Naive thymus-derived CD4-positive, alpha-beta T cell (primary cell): ENCODE measurements at regions not wholly inside any gene's neighbourhood (a gene's known extent, or its start where the extent isn't known, plus 50 kb on each side); places are given as distances from the start of the nearest gene placed in this dataset.

Source experiments
- ATAC-seq: fragments of 150-1000 bp; cut with Tn5 transposase; 2 replicates; pipeline ENCODE4 v1.10.0; 2021; ENCODE audit warnings: mild to moderate bottlenecking, moderate library complexity
- CTCF ChIA-PET: fragments of 350-600 bp; sonication (Branson Sonifier 250); formaldehyde crosslinking; loops from one replicate; lab custom pipeline; 2021; ENCODE audit warnings: antibody characterized with exemption; lab: Charles Lee
- POLR2A ChIA-PET: fragments of 350-600 bp; sonication (Branson Sonifier 250); formaldehyde crosslinking; loops from one replicate; lab custom pipeline; 2021; ENCODE audit warnings: antibody characterized with exemption, inconsistent platforms; lab: Charles Lee
- DNase-seq, 9 donors: peaks; one replicate each; pipeline versions ENCODE4 v3.0.0 to v3.0.0-alpha.2; 2020 to 2022; ENCODE audit warnings: mixed read lengths in 1 of 9
- H3K27ac ChIP-seq: one replicate; pipeline ENCODE4 v1.7.0; 2013; ENCODE audit warnings: mild to moderate bottlenecking, low read depth, low read length, moderate library complexity
- H3K27me3 ChIP-seq, 2 donors: one replicate each; pipeline ENCODE4 v1.7.0; 2013; ENCODE audit warnings: low read length in 2 of 2, mild to moderate bottlenecking in 2 of 2, moderate library complexity in 2 of 2; ENCODE audit not compliant: control insufficient read depth in 2 of 2, insufficient read depth in 2 of 2
- H3K36me3 ChIP-seq, 3 experiments: 1 replicate in 2 of 3; 2 replicates in 1 of 3; pipeline ENCODE4 v1.7.0; 2013; ENCODE audit warnings: low read length in 3 of 3, mild to moderate bottlenecking in 3 of 3, moderate library complexity in 1 of 3; ENCODE audit not compliant: insufficient read depth in 3 of 3, control insufficient read depth in 2 of 3
- H3K4me1 ChIP-seq, 2 donors: one replicate each; pipeline ENCODE4 v1.7.0; 2013; ENCODE audit warnings: low read length in 2 of 2, mild to moderate bottlenecking in 2 of 2, moderate library complexity in 1 of 2; ENCODE audit not compliant: control insufficient read depth in 2 of 2, insufficient read depth in 2 of 2
- H3K4me3 ChIP-seq: 2 replicates; pipeline ENCODE4 v1.7.0; 2013; ENCODE audit warnings: mild to moderate bottlenecking, low read length
- H3K9me3 ChIP-seq, 3 experiments: 1 replicate in 2 of 3; 2 replicates in 1 of 3; pipeline ENCODE4 v1.7.0; 2013; ENCODE audit warnings: low read length in 3 of 3; ENCODE audit not compliant: control insufficient read depth in 2 of 3
- H3K27ac Mint-ChIP-seq, 9 donors: one replicate each; pipeline ENCODE4 v1.8.0; 2020 to 2022; ENCODE audit warnings: mixed read lengths in 9 of 9, mild to moderate bottlenecking in 8 of 9, moderate library complexity in 5 of 9, inconsistent platforms in 2 of 9
- H3K27me3 Mint-ChIP-seq, 5 donors: one replicate each; pipeline ENCODE4 v1.8.0; 2021 to 2022; ENCODE audit warnings: mixed read lengths in 5 of 5, mild to moderate bottlenecking in 1 of 5
- H3K36me3 Mint-ChIP-seq, 5 donors: one replicate each; pipeline ENCODE4 v1.8.0; 2020 to 2022; ENCODE audit warnings: mixed read lengths in 5 of 5, mild to moderate bottlenecking in 3 of 5, inconsistent platforms in 1 of 5
- H3K4me1 Mint-ChIP-seq, 7 donors: one replicate each; pipeline ENCODE4 v1.8.0; 2020 to 2022; ENCODE audit warnings: mixed read lengths in 7 of 7, mild to moderate bottlenecking in 3 of 7, inconsistent platforms in 1 of 7
- H3K4me3 Mint-ChIP-seq, 10 donors: one replicate each; pipeline ENCODE4 v1.8.0; 2020 to 2022; ENCODE audit warnings: mild to moderate bottlenecking in 10 of 10, mixed read lengths in 10 of 10, moderate library complexity in 6 of 10, inconsistent platforms in 2 of 10
- H3K9me3 Mint-ChIP-seq, 11 donors: one replicate each; pipeline ENCODE4 v1.8.0; 2020 to 2022; ENCODE audit warnings: mixed read lengths in 11 of 11, mild to moderate bottlenecking in 4 of 11, inconsistent platforms in 1 of 11, moderate library complexity in 1 of 11
- intact Hi-C, 2 donors: fragments of 100-400 bp; cut with micrococcal nuclease; formaldehyde crosslinking; loops; one replicate each; pipeline ENCODE4 v1.15.1; 2023

DNA sequence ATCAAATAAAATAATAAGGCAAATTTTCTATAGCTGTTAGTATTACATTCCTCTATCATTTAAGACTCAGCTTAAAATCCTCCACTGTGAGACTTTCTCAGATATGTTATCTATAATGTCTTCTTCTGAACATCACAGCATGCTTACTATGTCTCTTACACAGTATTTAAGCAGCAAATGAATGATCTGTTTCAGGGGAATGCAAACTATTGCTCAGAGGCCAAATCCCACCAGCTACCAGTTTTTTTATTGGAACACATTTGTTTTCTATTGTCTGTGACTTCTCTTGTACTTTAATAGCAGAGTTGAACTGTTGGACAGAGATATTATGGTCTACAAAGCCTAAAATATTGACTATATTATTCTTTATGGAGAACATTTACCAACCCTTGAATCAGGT lies 59.6 kb downstream of the C3orf38 start:
- DNase-seq, result no peak
- CTCF ChIA-PET, result no interaction called here
- H3K27ac ChIP-seq, result no peak overlapping the region
- POLR2A ChIA-PET, result no interaction called here
- no peak overlapping the region for H3K4me3 Mint-ChIP-seq
- peaks cover 0 to 1% (median 0%) of the 10 kb centered on the region in 11 donors for H3K9me3 Mint-ChIP-seq
- no peaks in the 10 kb centered on the region for H3K36me3 Mint-ChIP-seq
- H3K27me3 Mint-ChIP-seq, result peaks cover 0 to 17% (median 0%) of the 10 kb centered on the region in 5 donors
- H3K36me3 ChIP-seq, result no peaks in the 10 kb centered on the region
- no peaks in the 10 kb centered on the region for H3K9me3 ChIP-seq
- no peak overlapping the region for H3K27ac Mint-ChIP-seq
- no peaks in the 10 kb centered on the region for H3K27me3 ChIP-seq
- H3K4me3 ChIP-seq, result no peak overlapping the region
- H3K4me1 ChIP-seq, result no peaks in the 10 kb centered on the region
- no peak for ATAC-seq
- intact Hi-C loops, result no loop called here
- peaks cover 0 to 1% (median 0%) of the 10 kb centered on the region in 7 donors for H3K4me1 Mint-ChIP-seq

DNA sequence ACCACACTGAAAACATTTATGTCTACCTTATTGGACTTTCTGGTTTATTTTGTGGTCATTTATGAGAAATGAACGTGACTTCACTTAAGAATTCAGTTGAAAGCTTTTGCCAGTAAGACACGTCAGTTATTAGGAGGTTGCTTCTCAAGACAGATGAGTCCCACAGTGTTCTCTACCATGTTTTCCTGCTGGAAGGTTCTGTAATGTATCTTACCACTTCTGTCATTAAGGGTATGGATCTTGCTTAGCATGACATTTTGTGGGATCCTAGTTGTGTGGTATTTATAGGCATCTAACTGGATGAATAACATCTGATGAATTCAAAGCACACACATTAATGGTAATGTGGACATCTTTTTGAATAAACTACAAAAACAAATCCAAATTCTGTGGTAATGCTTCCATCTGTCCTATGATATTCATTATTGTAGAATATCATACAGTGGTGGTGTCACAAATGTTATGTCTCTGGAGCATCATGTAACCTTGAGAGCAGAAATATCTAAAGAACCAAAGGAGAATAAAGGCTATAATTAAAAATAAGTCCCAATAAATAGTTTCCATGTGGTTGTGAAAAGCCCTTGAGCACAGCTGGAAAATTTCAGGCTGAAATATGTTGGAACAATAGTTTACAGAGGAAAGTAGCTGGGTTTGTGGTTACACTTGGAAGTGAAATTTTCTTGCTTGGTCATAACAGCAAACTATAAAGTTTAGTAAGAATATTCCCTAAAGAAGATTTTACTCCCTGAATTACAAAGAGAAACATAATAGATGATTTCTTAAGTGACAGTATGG lies 61.5 kb downstream of the C3orf38 start:
- Mint-ChIP-seq H3K9me3 (peaks cover 0 to 2% (median 0%) of the 10 kb centered on the region in 11 donors), H3K27ac (no peak overlapping the region), H3K4me1 (peaks cover 0 to 1% (median 0%) of the 10 kb centered on the region in 7 donors), H3K27me3 (peaks cover 0 to 17% (median 0%) of the 10 kb centered on the region in 5 donors), H3K4me3 (no peak overlapping the region), H3K36me3 (no peaks in the 10 kb centered on the region)
- ChIA-PET POLR2A (no interaction called here), CTCF (no interaction called here)
- H3K36me3 ChIP-seq, result no peaks in the 10 kb centered on the region
- DNase-seq (no peak), ATAC-seq (no peak)
- H3K9me3 ChIP-seq, result no peaks in the 10 kb centered on the region
- H3K4me1 ChIP-seq, result no peaks in the 10 kb centered on the region
- intact Hi-C loops, result no loop called here
- no peaks in the 10 kb centered on the region for H3K27me3 ChIP-seq
- H3K27ac ChIP-seq, result no peak overlapping the region
- H3K4me3 ChIP-seq, result no peak overlapping the region

DNA sequence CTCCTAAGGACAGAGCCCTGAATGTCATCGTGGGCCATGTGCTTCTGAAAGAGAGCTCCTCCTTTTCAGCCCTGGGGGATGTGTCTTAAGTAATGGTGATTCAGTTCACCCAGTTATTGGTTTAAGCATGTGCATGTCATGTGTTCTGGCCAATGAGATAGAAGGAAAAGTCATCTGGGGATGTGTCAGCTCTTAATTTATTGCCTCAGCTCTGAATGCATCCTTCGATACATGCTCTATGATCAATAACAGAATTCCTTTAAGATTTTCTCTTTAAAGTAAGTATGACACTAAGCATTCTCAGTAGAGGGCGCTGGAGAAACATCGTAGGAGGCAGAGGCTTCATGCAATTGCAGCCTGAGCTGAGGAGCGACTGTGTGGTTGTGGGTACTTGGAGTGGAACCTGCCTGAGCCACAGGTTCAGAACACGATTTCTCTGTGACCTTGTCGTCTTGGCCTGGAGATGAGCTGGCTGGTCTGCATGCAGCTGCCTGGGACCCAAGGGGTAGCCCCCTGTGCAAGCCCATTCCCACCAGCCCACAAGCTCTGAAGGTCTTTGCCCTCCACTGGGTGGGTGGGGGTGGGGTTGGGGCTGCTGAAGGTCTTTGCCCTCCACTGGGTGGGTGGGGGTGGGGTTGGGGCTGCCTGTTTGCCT lies 69.5 kb downstream of the C3orf38 start:
- ATAC-seq (peak; percentile 51), DNase-seq (peak in 3 of 9 donors; percentile 3 to 23 (median 7))
- ChIA-PET POLR2A (no interaction called here), CTCF (interaction anchor here (0.6 kb wide), 1 partner anchor 511 kb away, joined by 3 read pairs; no protein-coding TSS in a partner anchor)
- peaks cover 0 to 2% (median 0%) of the 10 kb centered on the region in 11 donors for H3K9me3 Mint-ChIP-seq
- no peaks in the 10 kb centered on the region for H3K9me3 ChIP-seq
- no peak overlapping the region for H3K4me3 ChIP-seq
- H3K27ac ChIP-seq, result no peak overlapping the region
- H3K4me1 Mint-ChIP-seq, result peaks cover 0 to 3% (median 0%) of the 10 kb centered on the region in 7 donors
- H3K27ac Mint-ChIP-seq, result no peak overlapping the region
- H3K27me3 ChIP-seq, result no peaks in the 10 kb centered on the region
- no peaks in the 10 kb centered on the region for H3K36me3 Mint-ChIP-seq
- H3K4me3 Mint-ChIP-seq, result peak overlapping the region in 1 of 10 donors; percentile 1
- H3K27me3 Mint-ChIP-seq, result peaks cover 0 to 5% (median 0%) of the 10 kb centered on the region in 5 donors
- no peaks in the 10 kb centered on the region for H3K4me1 ChIP-seq
- intact Hi-C loops, result loop anchor here (1.0 to 5.0 kb wide), 3 partner anchors 878 to 895 kb away; no protein-coding TSS in a partner anchor
- H3K36me3 ChIP-seq, result no peaks in the 10 kb centered on the region

DNA sequence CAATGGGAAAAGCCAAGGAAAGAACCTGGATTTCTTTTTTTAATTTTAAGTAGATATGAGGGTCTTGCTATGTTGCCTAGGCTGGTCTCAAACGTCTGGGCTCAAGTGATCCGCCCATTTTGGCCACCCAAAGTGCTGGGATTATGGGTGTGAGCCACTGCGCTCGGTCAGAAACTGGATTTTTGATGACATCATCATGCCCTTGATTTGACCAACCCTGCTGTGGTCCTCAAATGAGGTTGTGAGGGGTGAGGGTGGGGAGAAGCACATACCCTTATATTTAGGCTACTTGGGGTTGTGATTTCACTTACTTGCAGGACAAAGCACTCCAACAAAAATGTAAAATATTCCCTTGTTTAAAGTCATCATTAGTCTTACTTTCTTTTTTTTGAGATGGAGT lies 70.4 kb downstream of the C3orf38 start:
- H3K4me3 Mint-ChIP-seq, result no peak overlapping the region
- POLR2A ChIA-PET, result no interaction called here

DNA sequence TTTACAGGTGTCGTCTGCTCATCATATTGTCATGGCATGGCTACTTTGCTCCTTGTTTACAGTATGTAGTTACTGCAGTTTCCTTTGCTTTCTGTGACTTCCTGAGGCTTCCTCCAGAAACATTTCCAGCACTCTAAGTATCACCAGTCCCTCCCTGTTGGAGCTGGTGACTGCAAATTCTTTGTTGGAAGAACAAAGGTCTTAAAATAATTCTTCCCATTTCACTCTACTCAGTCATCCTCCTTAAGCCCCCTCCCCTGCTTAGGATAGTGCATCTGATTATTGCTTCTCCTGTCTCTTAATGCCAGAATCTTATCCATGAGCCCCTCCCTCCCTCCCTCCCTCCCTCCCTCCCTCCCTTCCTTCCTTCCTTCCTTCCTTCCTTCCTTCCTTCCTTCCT lies 72.0 kb downstream of the C3orf38 start:
- Histone ChIP-seq H3K27ac (no peak overlapping the region), H3K4me3 (no peak overlapping the region), H3K4me1 (no peaks in the 10 kb centered on the region), H3K9me3 (no peaks in the 10 kb centered on the region), H3K36me3 (no peaks in the 10 kb centered on the region), H3K27me3 (no peaks in the 10 kb centered on the region)
- Mint-ChIP-seq H3K4me3 (no peak overlapping the region), H3K27me3 (peaks cover 0 to 5% (median 0%) of the 10 kb centered on the region in 5 donors), H3K4me1 (peaks cover 0 to 3% (median 0%) of the 10 kb centered on the region in 7 donors), H3K27ac (no peak overlapping the region), H3K36me3 (no peaks in the 10 kb centered on the region), H3K9me3 (no peaks in the 10 kb centered on the region)
- DNase-seq, result no peak
- ATAC-seq, result no peak
- POLR2A ChIA-PET, result no interaction called here
- CTCF ChIA-PET, result no interaction called here
- intact Hi-C loops, result no loop called here

More for the DNA sequence above, 70.4 kb downstream of the C3orf38 start:
- H3K4me3 ChIP-seq, result no peak overlapping the region
- H3K36me3 ChIP-seq, result no peaks in the 10 kb centered on the region
- no peaks in the 10 kb centered on the region for H3K4me1 ChIP-seq
- Mint-ChIP-seq H3K27ac (no peak overlapping the region), H3K27me3 (peaks cover 0 to 4% (median 0%) of the 10 kb centered on the region in 5 donors), H3K4me1 (peaks cover 0 to 3% (median 0%) of the 10 kb centered on the region in 7 donors), H3K36me3 (no peaks in the 10 kb centered on the region), H3K9me3 (peaks cover 0 to under 1% (median 0%) of the 10 kb centered on the region in 11 donors)
- CTCF ChIA-PET, result no interaction called here
- H3K27me3 ChIP-seq, result no peaks in the 10 kb centered on the region
- ATAC-seq, result no peak
- DNase-seq, result no peak
- no peaks in the 10 kb centered on the region for H3K9me3 ChIP-seq
- H3K27ac ChIP-seq, result no peak overlapping the region
- intact Hi-C loops, result no loop called here

DNA sequence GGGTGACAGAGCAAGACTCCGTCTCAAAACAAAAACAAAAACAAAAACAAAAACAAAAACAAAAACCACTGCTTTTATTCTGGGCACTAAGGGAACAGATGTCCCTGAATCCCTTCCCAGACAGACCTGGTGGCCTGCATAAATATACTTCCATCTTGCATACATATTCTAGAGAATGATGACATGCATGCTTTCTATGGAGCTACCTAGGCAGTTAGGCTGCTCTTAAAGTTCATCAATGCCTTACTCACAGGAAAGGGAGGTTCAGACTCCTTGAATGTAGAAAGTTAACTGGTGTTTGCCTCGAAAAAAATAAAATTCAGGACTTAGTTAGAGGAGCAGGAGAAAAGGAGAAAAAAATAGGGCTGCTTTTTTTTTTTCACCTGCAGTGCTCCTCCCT lies 72.6 kb downstream of the C3orf38 start:
- no peaks in the 10 kb centered on the region for H3K36me3 ChIP-seq
- no peaks in the 10 kb centered on the region for H3K9me3 Mint-ChIP-seq
- no peaks in the 10 kb centered on the region for H3K9me3 ChIP-seq
- H3K27me3 Mint-ChIP-seq, result peaks cover 0 to 10% (median 0%) of the 10 kb centered on the region in 5 donors
- CTCF ChIA-PET, result no interaction called here
- no peak overlapping the region for H3K27ac ChIP-seq
- POLR2A ChIA-PET, result no interaction called here
- DNase-seq (no peak), ATAC-seq (no peak)
- H3K4me3 Mint-ChIP-seq, result no peak overlapping the region
- no peak overlapping the region for H3K4me3 ChIP-seq
- H3K27ac Mint-ChIP-seq, result no peak overlapping the region
- H3K4me1 ChIP-seq, result no peaks in the 10 kb centered on the region
- no peaks in the 10 kb centered on the region for H3K27me3 ChIP-seq
- intact Hi-C loops, result no loop called here
- no peaks in the 10 kb centered on the region for H3K36me3 Mint-ChIP-seq
- peaks cover 0 to 3% (median 0%) of the 10 kb centered on the region in 7 donors for H3K4me1 Mint-ChIP-seq
